GM12878 (cell line): ENCODE measurements at regions not wholly inside any gene's neighbourhood (a gene's known extent, or its start where the extent isn't known, plus 50 kb on each side); places are given as distances from the start of the nearest gene placed in this dataset.

Experiments used
- ESRRA ChIP-seq: IDR thresholded peaks from 2 replicates; pipeline ENCODE4 v1.6.1; 2012; ENCODE audit warnings: mild to moderate bottlenecking, low read length, improper control_type of control experiment
- RFX5 ChIP-seq: IDR thresholded peaks from 2 replicates; pipeline ENCODE4 v1.6.1; 2011; ENCODE audit warnings: low read depth, low read length, improper control_type of control experiment
- TF ChIP-seq, protein P1 (sequence below): IDR thresholded peaks from 2 replicates; pipeline ENCODE4 v1.6.1; 2012; ENCODE audit warnings: mild to moderate bottlenecking, low read depth, low read length
- TF ChIP-seq, protein P2 (sequence below), 3 experiments: IDR thresholded peaks in 2 of 3; conservative IDR thresholded peaks in 1 of 3; 2 replicates each; pipeline ENCODE4 v1.5.1; 2011; ENCODE audit warnings: low read depth in 3 of 3, low read length in 3 of 3, mild to moderate bottlenecking in 3 of 3, control low read depth in 2 of 3, moderate library complexity in 2 of 3, inconsistent platforms in 1 of 3, mixed read lengths in 1 of 3; ENCODE audit not compliant: control insufficient read depth in 2 of 3, insufficient read depth in 1 of 3; ENCODE audit errors: extremely low read depth in 1 of 3

DNA sequence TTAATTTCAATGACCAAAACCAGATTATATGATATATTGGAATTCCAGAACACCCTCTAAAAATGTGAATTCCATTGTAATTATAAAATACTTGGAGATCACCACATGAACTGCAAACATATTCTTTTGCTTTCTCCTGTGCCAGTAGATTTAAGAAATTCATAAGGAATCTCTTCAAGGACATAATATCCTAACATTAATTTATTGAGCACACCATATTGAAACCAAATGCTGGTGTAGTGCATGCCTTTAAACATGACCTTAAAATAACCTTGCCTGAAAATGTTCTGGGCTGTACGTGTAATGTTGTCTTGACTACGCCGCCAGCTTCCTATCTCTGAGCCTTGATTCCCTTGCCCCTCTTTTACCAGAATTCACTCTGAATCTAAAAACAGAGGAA lies 205.0 kb upstream of the ACTBL2 start:
- no peak for TF ChIP-seq RFX5
- TF ChIP-seq ESRRA, result no peak
- TF ChIP-seq, protein P1, sequence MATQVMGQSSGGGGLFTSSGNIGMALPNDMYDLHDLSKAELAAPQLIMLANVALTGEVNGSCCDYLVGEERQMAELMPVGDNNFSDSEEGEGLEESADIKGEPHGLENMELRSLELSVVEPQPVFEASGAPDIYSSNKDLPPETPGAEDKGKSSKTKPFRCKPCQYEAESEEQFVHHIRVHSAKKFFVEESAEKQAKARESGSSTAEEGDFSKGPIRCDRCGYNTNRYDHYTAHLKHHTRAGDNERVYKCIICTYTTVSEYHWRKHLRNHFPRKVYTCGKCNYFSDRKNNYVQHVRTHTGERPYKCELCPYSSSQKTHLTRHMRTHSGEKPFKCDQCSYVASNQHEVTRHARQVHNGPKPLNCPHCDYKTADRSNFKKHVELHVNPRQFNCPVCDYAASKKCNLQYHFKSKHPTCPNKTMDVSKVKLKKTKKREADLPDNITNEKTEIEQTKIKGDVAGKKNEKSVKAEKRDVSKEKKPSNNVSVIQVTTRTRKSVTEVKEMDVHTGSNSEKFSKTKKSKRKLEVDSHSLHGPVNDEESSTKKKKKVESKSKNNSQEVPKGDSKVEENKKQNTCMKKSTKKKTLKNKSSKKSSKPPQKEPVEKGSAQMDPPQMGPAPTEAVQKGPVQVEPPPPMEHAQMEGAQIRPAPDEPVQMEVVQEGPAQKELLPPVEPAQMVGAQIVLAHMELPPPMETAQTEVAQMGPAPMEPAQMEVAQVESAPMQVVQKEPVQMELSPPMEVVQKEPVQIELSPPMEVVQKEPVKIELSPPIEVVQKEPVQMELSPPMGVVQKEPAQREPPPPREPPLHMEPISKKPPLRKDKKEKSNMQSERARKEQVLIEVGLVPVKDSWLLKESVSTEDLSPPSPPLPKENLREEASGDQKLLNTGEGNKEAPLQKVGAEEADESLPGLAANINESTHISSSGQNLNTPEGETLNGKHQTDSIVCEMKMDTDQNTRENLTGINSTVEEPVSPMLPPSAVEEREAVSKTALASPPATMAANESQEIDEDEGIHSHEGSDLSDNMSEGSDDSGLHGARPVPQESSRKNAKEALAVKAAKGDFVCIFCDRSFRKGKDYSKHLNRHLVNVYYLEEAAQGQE, result no peak
- TF ChIP-seq, protein P2, sequence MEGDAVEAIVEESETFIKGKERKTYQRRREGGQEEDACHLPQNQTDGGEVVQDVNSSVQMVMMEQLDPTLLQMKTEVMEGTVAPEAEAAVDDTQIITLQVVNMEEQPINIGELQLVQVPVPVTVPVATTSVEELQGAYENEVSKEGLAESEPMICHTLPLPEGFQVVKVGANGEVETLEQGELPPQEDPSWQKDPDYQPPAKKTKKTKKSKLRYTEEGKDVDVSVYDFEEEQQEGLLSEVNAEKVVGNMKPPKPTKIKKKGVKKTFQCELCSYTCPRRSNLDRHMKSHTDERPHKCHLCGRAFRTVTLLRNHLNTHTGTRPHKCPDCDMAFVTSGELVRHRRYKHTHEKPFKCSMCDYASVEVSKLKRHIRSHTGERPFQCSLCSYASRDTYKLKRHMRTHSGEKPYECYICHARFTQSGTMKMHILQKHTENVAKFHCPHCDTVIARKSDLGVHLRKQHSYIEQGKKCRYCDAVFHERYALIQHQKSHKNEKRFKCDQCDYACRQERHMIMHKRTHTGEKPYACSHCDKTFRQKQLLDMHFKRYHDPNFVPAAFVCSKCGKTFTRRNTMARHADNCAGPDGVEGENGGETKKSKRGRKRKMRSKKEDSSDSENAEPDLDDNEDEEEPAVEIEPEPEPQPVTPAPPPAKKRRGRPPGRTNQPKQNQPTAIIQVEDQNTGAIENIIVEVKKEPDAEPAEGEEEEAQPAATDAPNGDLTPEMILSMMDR (IDR thresholded peaks at IDR 0.05 in 2 of 3, conservative IDR thresholded peaks at IDR 0.05 in 1 of 3; ENCODE audit: control insufficient read depth in 2 of 3, extremely low read depth in 1 of 3, insufficient read depth in 1 of 3, low read depth in 3 of 3, low read length in 3 of 3), result no peak
